Mesodermal cell (in vitro differentiated cells): ENCODE measurements at regions not wholly inside any gene's neighbourhood (a gene's known extent, or its start where the extent isn't known, plus 50 kb on each side); places are given as distances from the start of the nearest gene placed in this dataset.
"Not testable (repeated sequence)": the region's sequence is repeated elsewhere in the genome, so short reads cannot be mapped to it uniquely, and the experiment has no call there.

Experiments used
- H3K27ac ChIP-seq: 2 replicates; pipeline ENCODE4 v1.7.0; 2013; ENCODE audit warnings: mild to moderate bottlenecking, low read depth, low read length, moderate library complexity; ENCODE audit not compliant: severe bottlenecking
- H3K36me3 ChIP-seq: 2 replicates; pipeline ENCODE4 v1.7.1; 2013; ENCODE audit warnings: mild to moderate bottlenecking, low read length, moderate library complexity; ENCODE audit not compliant: control insufficient read depth, insufficient read depth
- H3K4me1 ChIP-seq: one replicate; pipeline ENCODE4 v1.7.1; 2013; ENCODE audit warnings: mild to moderate bottlenecking, low read length; ENCODE audit not compliant: insufficient read depth, control insufficient read depth, poor library complexity, severe bottlenecking
- H3K4me3 ChIP-seq: 2 replicates; pipeline ENCODE4 v1.7.0; 2013; ENCODE audit warnings: low read length, control low read depth, mild to moderate bottlenecking; ENCODE audit not compliant: insufficient read depth, poor library complexity, severe bottlenecking; ENCODE audit errors: extremely low read depth
- H3K9me3 ChIP-seq: 2 replicates; pipeline ENCODE4 v1.7.1; 2013; ENCODE audit warnings: mild to moderate bottlenecking, low read length, moderate library complexity; ENCODE audit not compliant: control insufficient read depth
- WGBS, 2 experiments: methylation state at CpG; one replicate each; pipeline ENCODE4 v1.1.5; 2013; ENCODE audit warnings: missing lambda C conversion rate in 2 of 2; ENCODE audit not compliant: insufficient coverage in 2 of 2; 5-methylcytosine and 5-hydroxymethylcytosine counted together

- H3K4me3 ChIP-seq, result no peak overlapping the region
- no peaks in the 10 kb centered on the region for H3K9me3 ChIP-seq
- H3K27ac ChIP-seq, result no peak overlapping the region
- 64% methylated on average over 1 of the region's 2 CpGs; no CpG with 5 or more reads in 1 of the 2 experiments for WGBS, 2 experiments
- no peaks in the 10 kb centered on the region for H3K4me1 ChIP-seq
- H3K36me3 ChIP-seq, result no peaks in the 10 kb centered on the region
Observed at GRCh38 chr3:77707281-77707680, 667.4 kb downstream of the ROBO2 start.

DNA sequence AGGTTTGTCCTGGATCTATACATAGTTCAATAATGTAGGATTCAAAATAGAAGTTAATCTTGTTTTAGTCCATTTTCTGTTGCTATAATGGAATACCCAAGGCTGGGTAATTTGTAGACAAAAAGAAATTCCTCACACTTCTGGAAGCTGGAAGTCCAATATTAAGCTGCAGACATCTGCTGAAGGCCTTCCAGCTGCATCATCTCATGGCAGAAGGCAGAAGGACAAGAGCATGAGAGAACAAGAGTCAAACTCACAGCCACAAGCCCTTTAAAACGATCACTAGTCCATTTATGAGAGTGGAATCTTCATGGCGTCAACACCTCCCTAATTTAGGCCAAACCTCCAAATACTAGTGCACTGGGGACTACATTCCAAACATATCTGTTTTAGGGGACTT is 669.3 kb downstream of the ROBO2 start:
- H3K4me3 ChIP-seq, result no peak overlapping the region
- no peak overlapping the region for H3K27ac ChIP-seq
- WGBS, 2 experiments, result 72% methylated on average over 2 of the region's 2 CpGs; no CpG with 5 or more reads in 1 of the 2 experiments
- no peaks in the 10 kb centered on the region for H3K36me3 ChIP-seq
- no peaks in the 10 kb centered on the region for H3K4me1 ChIP-seq
- no peaks in the 10 kb centered on the region for H3K9me3 ChIP-seq

- no peaks in the 10 kb centered on the region for H3K36me3 ChIP-seq
- peak overlapping the region; percentile 46 for H3K27ac ChIP-seq
- H3K4me3 ChIP-seq, result no peak overlapping the region
- no peaks in the 10 kb centered on the region for H3K4me1 ChIP-seq
- no CpG with 5 or more reads among the region's 2 CpGs for WGBS, 2 experiments
- no peaks in the 10 kb centered on the region for H3K9me3 ChIP-seq
Observed at GRCh38 chr3:77718311-77718710, 678.4 kb downstream of the ROBO2 start.

DNA sequence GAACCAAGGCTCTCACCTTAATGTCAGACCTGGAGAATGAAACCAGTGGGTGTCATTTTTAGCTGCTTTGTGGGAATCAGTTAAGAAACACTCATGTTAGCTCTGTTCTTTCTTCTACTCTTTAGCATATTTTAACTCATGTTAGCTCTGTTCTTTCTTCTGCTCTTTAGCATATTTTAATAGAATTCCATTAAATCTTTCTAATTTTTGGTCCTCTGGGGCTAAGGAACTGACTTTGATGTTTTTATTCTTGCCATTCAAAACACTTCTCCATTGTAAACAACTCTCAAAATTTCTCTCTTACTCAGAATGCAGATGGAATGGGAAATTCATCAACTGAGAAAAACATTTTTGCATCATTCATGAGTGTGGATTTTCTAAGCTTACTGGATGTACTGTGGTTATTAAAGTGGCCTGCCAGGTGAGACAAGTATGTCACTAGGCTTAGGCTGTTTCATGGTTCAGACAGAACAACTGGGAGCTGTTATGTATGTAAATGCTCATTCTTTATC is 680.6 kb downstream of the ROBO2 start:
- no peaks in the 10 kb centered on the region for H3K4me1 ChIP-seq
- H3K36me3 ChIP-seq, result no peaks in the 10 kb centered on the region
- no peaks in the 10 kb centered on the region for H3K9me3 ChIP-seq
- H3K4me3 ChIP-seq, result no peak overlapping the region
- H3K27ac ChIP-seq, result no peak overlapping the region

DNA sequence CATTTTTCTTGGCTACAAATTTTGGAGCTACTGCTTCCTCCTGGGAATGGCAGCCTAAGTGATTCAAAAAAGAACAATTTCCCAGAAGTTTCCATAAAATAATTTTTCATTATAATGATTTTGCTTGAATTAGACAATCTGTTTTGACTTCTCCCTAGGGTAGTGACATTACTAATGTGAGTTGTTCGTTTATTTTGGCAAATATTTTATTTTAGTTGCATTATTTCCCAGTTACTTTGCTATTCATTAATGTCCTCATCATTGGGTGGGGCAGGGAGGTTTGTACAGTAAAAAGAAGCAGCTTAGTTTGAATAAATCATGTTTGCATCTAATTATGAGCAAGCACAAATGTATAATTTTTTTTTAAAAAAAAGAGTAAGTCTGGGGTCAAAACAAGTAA is 686.6 kb downstream of the ROBO2 start:
- Histone ChIP-seq H3K4me3 (no peak overlapping the region), H3K9me3 (no peaks in the 10 kb centered on the region)
- WGBS, 2 experiments, result no CpG with 5 or more reads among the region's 1 CpG

DNA sequence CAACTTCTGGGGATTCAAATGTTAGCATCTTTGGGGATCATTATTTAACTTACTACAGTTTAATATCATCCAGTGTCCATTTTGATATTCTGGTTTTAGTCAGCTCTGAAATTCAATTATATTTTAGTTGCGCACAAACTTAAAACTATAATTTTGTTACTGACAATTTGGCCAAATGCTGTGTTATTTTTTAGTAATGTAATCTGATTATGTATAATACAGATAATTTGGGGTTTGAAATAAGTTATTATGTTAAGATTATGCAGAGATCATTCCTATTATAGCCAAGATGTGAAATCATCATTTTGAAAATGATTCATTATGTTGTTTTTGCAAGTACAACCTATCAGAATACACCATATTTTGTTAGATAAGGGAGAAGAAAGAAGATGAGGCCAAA is 706.1 kb downstream of the ROBO2 start:
- H3K4me1 ChIP-seq, result no peaks in the 10 kb centered on the region
- no peak overlapping the region for H3K27ac ChIP-seq
- no peaks in the 10 kb centered on the region for H3K9me3 ChIP-seq
- no peak overlapping the region for H3K4me3 ChIP-seq
- WGBS, 2 experiments, result no CpG with 5 or more reads among the region's 1 CpG
- no peaks in the 10 kb centered on the region for H3K36me3 ChIP-seq

More for the DNA sequence above, 686.6 kb downstream of the ROBO2 start:
- Histone ChIP-seq H3K27ac (no peak overlapping the region), H3K4me1 (no peaks in the 10 kb centered on the region), H3K36me3 (no peaks in the 10 kb centered on the region)

DNA sequence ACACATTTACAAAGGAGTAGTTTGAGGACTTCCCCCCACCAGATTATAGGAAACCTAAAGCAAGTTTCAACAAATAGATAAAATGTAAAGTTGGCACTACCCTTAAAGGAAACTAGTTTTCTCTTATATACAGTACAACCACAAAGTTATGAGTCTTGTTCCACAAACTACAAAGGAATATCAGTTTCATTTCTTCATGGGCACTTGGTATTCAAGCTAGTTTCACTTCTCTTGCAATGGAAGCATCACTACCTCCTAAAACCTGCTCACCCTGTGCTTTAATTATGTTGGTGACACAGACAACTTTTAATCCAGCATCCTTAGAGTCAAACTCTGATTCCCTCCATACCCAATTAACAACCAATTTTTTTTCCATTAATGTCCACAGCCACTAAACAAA is 707.0 kb downstream of the ROBO2 start:
- Histone ChIP-seq H3K4me3 (no peak overlapping the region), H3K36me3 (no peaks in the 10 kb centered on the region), H3K9me3 (no peaks in the 10 kb centered on the region)

DNA sequence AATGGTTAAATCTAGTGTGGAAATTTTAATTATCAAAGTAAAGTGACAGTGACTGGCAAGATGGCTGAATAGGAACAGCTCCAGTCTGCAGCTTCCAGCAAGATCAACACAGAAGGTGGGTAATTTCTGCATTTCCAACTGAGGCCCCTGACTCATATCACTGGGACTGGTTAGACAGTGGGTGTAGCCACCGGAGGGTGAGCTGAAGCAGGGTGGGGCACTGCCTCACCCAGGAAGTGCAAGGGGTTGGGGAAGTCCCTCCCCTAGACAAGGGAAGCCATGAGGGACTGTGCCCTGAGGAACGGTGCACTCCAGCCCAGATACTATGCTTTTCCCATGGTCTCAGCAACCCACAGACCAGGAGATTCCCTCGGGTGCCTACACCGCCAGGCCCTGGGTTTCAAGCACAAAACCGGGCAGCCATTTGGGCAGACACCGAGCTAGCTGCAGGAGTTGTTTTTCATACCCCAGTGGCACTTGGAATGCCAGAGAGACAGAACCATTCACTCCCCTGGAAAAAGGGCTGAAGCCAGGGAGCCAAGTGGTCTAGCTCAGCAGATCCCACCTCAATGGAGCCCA is 716.6 kb downstream of the ROBO2 start:
- not testable (repeated sequence) for H3K27ac ChIP-seq, H3K9me3 ChIP-seq, H3K4me3 ChIP-seq, H3K4me1 ChIP-seq, H3K36me3 ChIP-seq
- WGBS, 2 experiments, result 90 to 97% methylated on average over 4 to 6 of the region's 6 CpGs

More for the DNA sequence above, 707.0 kb downstream of the ROBO2 start:
- H3K4me1 ChIP-seq, result no peaks in the 10 kb centered on the region
- H3K27ac ChIP-seq, result no peak overlapping the region

DNA sequence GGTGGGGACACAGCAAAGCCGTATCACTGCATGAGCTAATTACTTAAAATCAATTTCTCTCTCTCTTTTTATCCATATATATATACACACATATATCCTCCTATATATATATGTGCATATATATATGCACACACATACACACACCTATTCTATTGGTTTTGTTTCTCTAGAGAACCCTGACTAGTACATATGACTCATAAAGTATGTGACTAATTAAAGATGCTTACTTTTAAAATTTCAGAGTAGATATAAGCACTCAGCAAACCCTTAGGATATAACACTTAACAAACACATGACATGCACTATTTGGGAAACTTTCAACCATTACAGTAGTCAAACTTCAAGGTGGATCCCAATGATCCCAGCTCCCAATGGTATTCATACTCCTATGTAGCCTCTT is 732.6 kb downstream of the ROBO2 start:
- Histone ChIP-seq H3K27ac (no peak overlapping the region), H3K4me3 (no peak overlapping the region), H3K9me3 (no peaks in the 10 kb centered on the region), H3K4me1 (no peaks in the 10 kb centered on the region), H3K36me3 (no peaks in the 10 kb centered on the region)
- no CpG with 5 or more reads among the region's 1 CpG for WGBS, 2 experiments

DNA sequence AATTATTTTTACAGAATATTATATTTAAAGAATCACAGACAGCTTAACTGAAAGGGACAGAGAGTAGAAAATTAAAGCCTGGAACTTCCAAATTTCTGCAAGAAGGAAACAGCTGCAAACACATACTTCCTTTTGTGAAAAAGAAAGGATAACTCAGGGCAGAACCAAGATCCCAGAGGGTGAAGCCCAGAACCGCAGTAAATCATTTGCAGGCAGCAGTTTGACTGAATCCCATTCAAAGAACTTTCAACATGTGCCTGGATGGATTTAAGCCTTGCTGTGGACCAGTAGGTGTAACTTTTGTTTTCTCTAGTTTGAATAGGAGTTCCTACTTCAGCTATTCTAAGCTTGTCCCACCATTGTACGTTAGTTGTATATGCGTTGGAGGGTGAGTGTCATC is 733.2 kb downstream of the ROBO2 start:
- WGBS, 2 experiments, result 90% methylated on average over 1 of the region's 3 CpGs; no CpG with 5 or more reads in 1 of the 2 experiments
- Histone ChIP-seq H3K36me3 (no peaks in the 10 kb centered on the region), H3K4me3 (no peak overlapping the region), H3K9me3 (no peaks in the 10 kb centered on the region), H3K4me1 (no peaks in the 10 kb centered on the region), H3K27ac (no peak overlapping the region)

GRCh38 chr3:77780278-77780996 is 740.5 kb downstream of the ROBO2 start:
- no peaks in the 10 kb centered on the region for H3K36me3 ChIP-seq
- H3K4me1 ChIP-seq, result no peaks in the 10 kb centered on the region
- WGBS, 2 experiments, result 40 to 63% methylated on average over 4 to 5 of the region's 5 CpGs
- H3K27ac ChIP-seq, result no peak overlapping the region
- no peaks in the 10 kb centered on the region for H3K9me3 ChIP-seq
- no peak overlapping the region for H3K4me3 ChIP-seq
